ENCODE measurements at regions not wholly inside any gene's neighbourhood (a gene's known extent, or its start where the extent isn't known, plus 50 kb on each side); places are given as distances from the start of the nearest gene placed in this dataset.

DNA sequence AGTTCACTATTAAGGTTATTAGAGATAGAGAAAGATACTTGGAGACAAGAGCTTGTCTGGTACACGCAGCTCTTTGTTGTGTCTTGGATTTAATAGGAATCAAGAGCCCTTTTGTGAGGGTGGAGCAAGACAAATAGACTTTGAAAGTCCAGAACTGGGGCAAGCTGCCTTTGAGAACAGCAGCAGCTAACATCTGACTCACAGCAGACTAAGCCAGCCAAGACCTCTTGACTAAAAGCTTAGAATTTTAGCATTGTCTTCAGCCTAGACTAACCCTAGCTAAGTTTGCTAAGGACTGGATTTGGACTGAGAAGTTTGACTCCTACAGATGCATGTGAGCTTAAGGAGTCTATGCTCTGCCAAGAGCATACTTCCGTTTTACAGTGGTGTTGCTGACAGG, 201.9 kb upstream of the RBM19 start:
- TF ChIP-seq, protein P1, sequence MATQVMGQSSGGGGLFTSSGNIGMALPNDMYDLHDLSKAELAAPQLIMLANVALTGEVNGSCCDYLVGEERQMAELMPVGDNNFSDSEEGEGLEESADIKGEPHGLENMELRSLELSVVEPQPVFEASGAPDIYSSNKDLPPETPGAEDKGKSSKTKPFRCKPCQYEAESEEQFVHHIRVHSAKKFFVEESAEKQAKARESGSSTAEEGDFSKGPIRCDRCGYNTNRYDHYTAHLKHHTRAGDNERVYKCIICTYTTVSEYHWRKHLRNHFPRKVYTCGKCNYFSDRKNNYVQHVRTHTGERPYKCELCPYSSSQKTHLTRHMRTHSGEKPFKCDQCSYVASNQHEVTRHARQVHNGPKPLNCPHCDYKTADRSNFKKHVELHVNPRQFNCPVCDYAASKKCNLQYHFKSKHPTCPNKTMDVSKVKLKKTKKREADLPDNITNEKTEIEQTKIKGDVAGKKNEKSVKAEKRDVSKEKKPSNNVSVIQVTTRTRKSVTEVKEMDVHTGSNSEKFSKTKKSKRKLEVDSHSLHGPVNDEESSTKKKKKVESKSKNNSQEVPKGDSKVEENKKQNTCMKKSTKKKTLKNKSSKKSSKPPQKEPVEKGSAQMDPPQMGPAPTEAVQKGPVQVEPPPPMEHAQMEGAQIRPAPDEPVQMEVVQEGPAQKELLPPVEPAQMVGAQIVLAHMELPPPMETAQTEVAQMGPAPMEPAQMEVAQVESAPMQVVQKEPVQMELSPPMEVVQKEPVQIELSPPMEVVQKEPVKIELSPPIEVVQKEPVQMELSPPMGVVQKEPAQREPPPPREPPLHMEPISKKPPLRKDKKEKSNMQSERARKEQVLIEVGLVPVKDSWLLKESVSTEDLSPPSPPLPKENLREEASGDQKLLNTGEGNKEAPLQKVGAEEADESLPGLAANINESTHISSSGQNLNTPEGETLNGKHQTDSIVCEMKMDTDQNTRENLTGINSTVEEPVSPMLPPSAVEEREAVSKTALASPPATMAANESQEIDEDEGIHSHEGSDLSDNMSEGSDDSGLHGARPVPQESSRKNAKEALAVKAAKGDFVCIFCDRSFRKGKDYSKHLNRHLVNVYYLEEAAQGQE (IDR thresholded peaks at IDR 0.05; ENCODE audit: insufficient read depth in 1 of 2, low read depth in 2 of 2, low read length in 2 of 2), result no peak
- TF ChIP-seq POLR2AphosphoS5 (IDR thresholded peaks at IDR 0.05; ENCODE audit: low read depth, low read length) (no peak), TAF1 (IDR thresholded peaks at IDR 0.05; ENCODE audit: borderline replicate concordance, insufficient read depth, low read length) (no peak)
